RWPE2 (cell line): ENCODE measurements at regions not wholly inside any gene's neighbourhood (a gene's known extent, or its start where the extent isn't known, plus 50 kb on each side); places are given as distances from the start of the nearest gene placed in this dataset.
A peak's percentile ranks its signal among the peaks of the same experiment; 100 is the strongest.

Experiments used
- ATAC-seq: fragments of 200-7000 bp; cut with Tn5 transposase; 3 replicates; pipeline ENCODE4 v1.9.1; 2021; ENCODE audit warnings: low read depth
- DNase-seq: peaks from one replicate; pipeline ENCODE4 v3.0.0-alpha.2; 2020; ENCODE audit warnings: low spot score
- H3K27ac ChIP-seq: fragments of 450-650 bp; 2 replicates; pipeline ENCODE4 v1.5.1; 2017; ENCODE audit warnings: mild to moderate bottlenecking; ENCODE audit not compliant: poor library complexity, severe bottlenecking
- H3K27me3 ChIP-seq: fragments of 250-450 bp; sonication (Bioruptor Pico); 2 replicates; pipeline ENCODE4 v1.5.1; 2021; ENCODE audit warnings: mild to moderate bottlenecking, moderate library complexity; ENCODE audit not compliant: insufficient read depth, poor library complexity, severe bottlenecking
- H3K36me3 ChIP-seq: fragments of 250-450 bp; sonication (Bioruptor Pico); 2 replicates; pipeline ENCODE4 v1.5.1; 2020; ENCODE audit warnings: low read depth, mild to moderate bottlenecking, moderate library complexity
- H3K4me1 ChIP-seq: fragments of 250-450 bp; sonication (Bioruptor Pico); 2 replicates; pipeline ENCODE4 v1.5.1; 2021; ENCODE audit warnings: mild to moderate bottlenecking, moderate library complexity; ENCODE audit not compliant: insufficient read depth, poor library complexity, severe bottlenecking
- H3K4me3 ChIP-seq: fragments of 250-450 bp; sonication (Bioruptor Pico); 2 replicates; pipeline ENCODE4 v1.5.1; 2021; ENCODE audit warnings: mild to moderate bottlenecking, moderate library complexity; ENCODE audit not compliant: severe bottlenecking
- H3K9me3 ChIP-seq: fragments of 250-450 bp; sonication (Bioruptor Pico); 2 replicates; pipeline ENCODE4 v1.5.1; 2021; ENCODE audit warnings: mild to moderate bottlenecking, moderate library complexity; ENCODE audit not compliant: severe bottlenecking
- TF ChIP-seq, protein P1 (sequence below): fragments of 450-650 bp; IDR thresholded peaks from one replicate; pipeline ENCODE4 v1.5.1; 2017; ENCODE audit warnings: mild to moderate bottlenecking, moderate library complexity; ENCODE audit not compliant: poor library complexity, severe bottlenecking

DNA sequence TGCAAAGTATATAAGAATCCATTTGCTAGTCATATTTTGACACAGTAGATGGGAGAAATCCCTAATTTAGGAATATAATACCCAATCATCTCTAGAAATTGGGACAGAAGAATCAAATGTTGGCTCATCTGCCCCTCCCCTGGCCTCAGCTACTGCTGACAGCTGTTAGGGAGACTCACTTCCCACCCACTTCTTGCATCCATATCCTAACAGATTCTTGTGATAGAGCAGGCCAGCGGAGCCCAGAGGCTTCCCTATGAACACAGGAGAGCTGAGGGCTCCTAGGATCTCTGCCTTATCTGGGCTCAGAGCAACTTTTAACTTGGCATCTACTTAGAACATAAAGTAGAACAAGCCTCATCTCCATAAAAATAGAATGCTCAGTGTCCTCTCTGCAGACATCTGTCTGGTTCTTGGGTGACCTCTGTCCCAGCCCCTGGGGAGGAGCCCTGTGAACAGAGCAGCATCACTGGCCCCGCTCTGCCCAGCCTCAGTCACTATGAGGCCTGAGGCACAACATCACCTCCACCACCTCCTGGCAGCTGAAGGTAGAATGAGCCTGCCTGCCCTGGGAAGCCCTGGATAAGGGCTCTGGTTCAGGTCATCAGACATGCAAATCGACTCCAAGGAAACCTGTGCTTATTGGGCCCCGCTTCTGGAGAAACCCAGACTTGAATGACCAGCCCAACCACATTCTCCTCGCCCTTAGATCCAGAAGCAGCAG, 229.7 kb downstream of the ANKRD36B start:
- Histone ChIP-seq H3K36me3 (no peaks in the 10 kb centered on the region), H3K4me1 (no peaks in the 10 kb centered on the region), H3K9me3 (no peaks in the 10 kb centered on the region), H3K4me3 (no peak overlapping the region), H3K27ac (no peak overlapping the region), H3K27me3 (peaks cover 3% of the 10 kb centered on the region)
- no peak for ATAC-seq
- TF ChIP-seq, protein P1, sequence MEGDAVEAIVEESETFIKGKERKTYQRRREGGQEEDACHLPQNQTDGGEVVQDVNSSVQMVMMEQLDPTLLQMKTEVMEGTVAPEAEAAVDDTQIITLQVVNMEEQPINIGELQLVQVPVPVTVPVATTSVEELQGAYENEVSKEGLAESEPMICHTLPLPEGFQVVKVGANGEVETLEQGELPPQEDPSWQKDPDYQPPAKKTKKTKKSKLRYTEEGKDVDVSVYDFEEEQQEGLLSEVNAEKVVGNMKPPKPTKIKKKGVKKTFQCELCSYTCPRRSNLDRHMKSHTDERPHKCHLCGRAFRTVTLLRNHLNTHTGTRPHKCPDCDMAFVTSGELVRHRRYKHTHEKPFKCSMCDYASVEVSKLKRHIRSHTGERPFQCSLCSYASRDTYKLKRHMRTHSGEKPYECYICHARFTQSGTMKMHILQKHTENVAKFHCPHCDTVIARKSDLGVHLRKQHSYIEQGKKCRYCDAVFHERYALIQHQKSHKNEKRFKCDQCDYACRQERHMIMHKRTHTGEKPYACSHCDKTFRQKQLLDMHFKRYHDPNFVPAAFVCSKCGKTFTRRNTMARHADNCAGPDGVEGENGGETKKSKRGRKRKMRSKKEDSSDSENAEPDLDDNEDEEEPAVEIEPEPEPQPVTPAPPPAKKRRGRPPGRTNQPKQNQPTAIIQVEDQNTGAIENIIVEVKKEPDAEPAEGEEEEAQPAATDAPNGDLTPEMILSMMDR: no peak
- DNase-seq: no peak

DNA sequence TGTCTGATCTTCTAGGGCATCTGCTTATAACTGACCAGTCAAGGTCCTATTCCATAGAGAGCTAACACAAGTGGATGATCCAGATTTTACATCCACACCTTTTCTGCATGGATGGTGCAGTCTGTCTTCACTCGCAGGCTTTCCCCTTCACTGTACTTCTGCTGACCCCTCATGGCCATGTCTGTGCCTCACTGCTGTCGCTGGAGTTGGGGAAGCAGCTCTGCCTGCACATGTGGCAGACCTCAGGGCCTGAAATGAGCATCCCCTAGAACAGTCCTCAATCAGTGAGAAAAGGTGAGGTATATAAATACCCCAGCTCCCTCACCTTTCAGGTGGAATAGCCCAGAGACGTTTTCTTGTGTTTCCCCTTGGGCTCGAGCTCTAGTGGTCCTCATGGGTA, 233.8 kb downstream of the ANKRD36B start:
- H3K27ac ChIP-seq: no peak overlapping the region
- TF ChIP-seq, protein P1: no peak
- DNase-seq: no peak
- peak; percentile 21; the same call in 1 of the 3 replicates for ATAC-seq
- no peaks in the 10 kb centered on the region for H3K36me3 ChIP-seq
- no peaks in the 10 kb centered on the region for H3K4me1 ChIP-seq
- H3K27me3 ChIP-seq: peaks cover 14% of the 10 kb centered on the region
- H3K4me3 ChIP-seq: no peak overlapping the region
- no peaks in the 10 kb centered on the region for H3K9me3 ChIP-seq

DNA sequence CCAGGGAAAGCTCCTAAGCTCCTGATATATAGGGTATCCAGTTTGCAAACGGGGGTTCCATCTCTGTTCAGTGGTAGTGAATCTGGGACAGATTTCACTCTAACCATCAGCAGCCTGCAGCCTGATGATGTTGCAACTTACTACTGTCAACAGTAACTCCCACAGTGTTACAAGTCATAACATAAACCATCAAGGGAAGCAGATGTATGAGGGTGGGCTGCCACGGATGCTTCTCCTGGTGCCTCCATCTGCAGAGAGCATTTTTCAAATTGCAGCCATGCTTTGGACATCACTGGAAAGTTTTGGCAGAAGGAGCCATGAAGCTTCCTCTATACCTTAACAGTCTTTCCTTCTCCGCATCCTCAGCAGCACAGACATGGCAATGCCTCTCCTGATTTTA, 234.5 kb downstream of the ANKRD36B start:
- DNase-seq (no peak), ATAC-seq (no peak)
- H3K27me3 ChIP-seq: peaks cover 14% of the 10 kb centered on the region
- TF ChIP-seq, protein P1: no peak
- H3K4me3 ChIP-seq: no peak overlapping the region
- no peaks in the 10 kb centered on the region for H3K4me1 ChIP-seq
- no peak overlapping the region for H3K27ac ChIP-seq
- H3K36me3 ChIP-seq: no peaks in the 10 kb centered on the region
- H3K9me3 ChIP-seq: no peaks in the 10 kb centered on the region

DNA sequence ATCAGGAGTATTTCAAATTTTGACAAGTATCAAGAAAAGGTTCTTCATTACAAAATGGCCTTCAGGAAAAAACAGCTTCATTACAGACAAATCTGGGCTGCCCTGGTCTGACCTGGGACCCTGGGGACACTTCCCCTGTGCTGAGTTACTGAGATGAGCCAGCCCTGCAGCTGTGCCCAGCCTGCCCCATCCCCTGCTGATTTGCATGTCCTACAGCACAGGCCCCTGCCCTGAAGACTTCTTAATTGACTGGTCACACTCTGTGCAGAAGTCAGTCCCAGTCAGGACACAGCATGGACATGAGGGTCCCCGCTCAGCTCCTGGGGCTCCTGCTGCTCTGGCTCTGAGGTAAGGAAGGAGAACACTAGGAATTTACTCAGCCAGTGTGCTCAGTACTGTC, 235.1 kb downstream of the ANKRD36B start:
- Histone ChIP-seq H3K4me3 (no peak overlapping the region), H3K9me3 (no peaks in the 10 kb centered on the region), H3K36me3 (no peaks in the 10 kb centered on the region), H3K27me3 (peaks cover 14% of the 10 kb centered on the region), H3K4me1 (no peaks in the 10 kb centered on the region), H3K27ac (no peak overlapping the region)
- DNase-seq (no peak), ATAC-seq (no peak)
- TF ChIP-seq, protein P1: no peak

DNA sequence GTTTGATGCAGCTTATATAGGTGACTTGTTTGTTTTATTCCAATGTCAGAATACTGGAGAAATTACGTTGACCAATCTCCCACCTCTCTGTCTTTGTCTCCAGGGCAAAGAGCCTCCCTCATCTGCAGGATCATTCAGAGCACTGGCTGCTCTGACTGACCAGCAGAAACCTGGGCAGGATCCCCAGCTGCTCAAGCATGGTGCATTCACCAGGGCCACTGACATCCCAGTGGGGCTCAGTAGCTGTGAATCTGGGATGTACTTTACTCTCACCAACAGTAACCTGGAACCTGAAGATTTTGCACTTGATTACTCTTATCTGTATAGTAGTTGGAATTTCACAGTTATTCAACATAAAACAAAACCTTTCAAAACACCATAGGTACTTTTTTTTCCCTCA, 235.9 kb downstream of the ANKRD36 start:
- H3K27me3 ChIP-seq: peaks cover 17% of the 10 kb centered on the region
- ATAC-seq: no peak
- H3K36me3 ChIP-seq: no peaks in the 10 kb centered on the region
- no peaks in the 10 kb centered on the region for H3K9me3 ChIP-seq
- no peak for DNase-seq
- TF ChIP-seq, protein P1: no peak
- H3K4me1 ChIP-seq: no peaks in the 10 kb centered on the region
- no peak overlapping the region for H3K27ac ChIP-seq
- no peak overlapping the region for H3K4me3 ChIP-seq
